ENCODE measurements at regions not wholly inside any gene's neighbourhood (a gene's known extent, or its start where the extent isn't known, plus 50 kb on each side); places are given as distances from the start of the nearest gene placed in this dataset.
A peak's percentile ranks its signal among the peaks of the same experiment; 100 is the strongest.

DNA sequence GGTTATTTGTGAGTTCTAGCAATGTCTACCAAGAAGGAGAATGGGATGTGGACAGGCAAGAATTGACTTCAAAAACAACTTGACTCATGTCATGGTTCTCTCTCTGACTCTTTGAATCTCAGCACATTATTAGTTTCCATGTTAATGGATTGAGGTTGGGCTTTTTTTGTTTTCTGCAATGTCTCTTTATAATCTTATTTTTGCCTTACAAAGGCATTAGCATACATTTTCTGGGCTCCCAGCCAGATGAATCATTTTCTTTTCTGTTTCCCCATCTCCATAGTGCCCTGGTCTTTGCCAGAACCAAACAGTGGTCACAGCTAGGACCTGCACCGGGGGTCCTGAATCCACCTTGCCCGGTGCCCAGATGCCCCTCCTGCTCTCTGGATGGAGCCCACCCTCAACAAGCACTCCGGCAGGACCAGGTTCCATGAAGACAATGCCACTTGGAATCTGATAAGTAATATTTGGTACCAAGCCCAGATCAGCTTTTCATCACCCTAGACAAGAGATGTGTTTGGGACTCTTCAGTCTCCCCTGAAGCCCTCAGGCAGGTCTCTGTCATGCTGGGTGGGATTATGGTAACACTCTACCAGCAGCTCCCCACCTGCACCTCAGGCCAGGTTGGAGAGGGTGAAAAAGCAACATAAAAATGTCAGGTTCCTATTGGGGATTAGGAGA lies 266.7 kb upstream of the SULF2 start:
- WGBS, 2 donors, result 19 to 27% methylated on average over 2 to 3 of the region's 3 CpGs
- no peak for DNase-seq
- peaks cover 6 to 42% (median 7%) of the 10 kb centered on the region in 3 donors for H3K4me1 ChIP-seq
- intact Hi-C loops (cut with DNase I), result loop anchor here (10.0 kb wide), 1 partner anchor 63 kb away; no protein-coding TSS in a partner anchor
- no peaks in the 10 kb centered on the region for H3K27me3 ChIP-seq
- no peak for TF ChIP-seq POLR2A (IDR thresholded peaks at IDR 0.05)
- TF ChIP-seq, protein P1, sequence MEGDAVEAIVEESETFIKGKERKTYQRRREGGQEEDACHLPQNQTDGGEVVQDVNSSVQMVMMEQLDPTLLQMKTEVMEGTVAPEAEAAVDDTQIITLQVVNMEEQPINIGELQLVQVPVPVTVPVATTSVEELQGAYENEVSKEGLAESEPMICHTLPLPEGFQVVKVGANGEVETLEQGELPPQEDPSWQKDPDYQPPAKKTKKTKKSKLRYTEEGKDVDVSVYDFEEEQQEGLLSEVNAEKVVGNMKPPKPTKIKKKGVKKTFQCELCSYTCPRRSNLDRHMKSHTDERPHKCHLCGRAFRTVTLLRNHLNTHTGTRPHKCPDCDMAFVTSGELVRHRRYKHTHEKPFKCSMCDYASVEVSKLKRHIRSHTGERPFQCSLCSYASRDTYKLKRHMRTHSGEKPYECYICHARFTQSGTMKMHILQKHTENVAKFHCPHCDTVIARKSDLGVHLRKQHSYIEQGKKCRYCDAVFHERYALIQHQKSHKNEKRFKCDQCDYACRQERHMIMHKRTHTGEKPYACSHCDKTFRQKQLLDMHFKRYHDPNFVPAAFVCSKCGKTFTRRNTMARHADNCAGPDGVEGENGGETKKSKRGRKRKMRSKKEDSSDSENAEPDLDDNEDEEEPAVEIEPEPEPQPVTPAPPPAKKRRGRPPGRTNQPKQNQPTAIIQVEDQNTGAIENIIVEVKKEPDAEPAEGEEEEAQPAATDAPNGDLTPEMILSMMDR (IDR thresholded peaks at IDR 0.05), result no peak
- no peaks in the 10 kb centered on the region for H3K36me3 ChIP-seq
- no peak overlapping the region for H3K4me3 ChIP-seq
- peak overlapping the region; percentile 33 to 81 (median 60) for H3K27ac ChIP-seq
- no peaks in the 10 kb centered on the region for H3K9me3 ChIP-seq

- 67 to 77% methylated on average over 1 of the region's 1 CpG for WGBS, 2 donors
- no peak for DNase-seq
- TF ChIP-seq, protein P1 (IDR thresholded peaks at IDR 0.05), result no peak
- no peak for TF ChIP-seq POLR2A (IDR thresholded peaks at IDR 0.05)
- Histone ChIP-seq H3K4me3 (no peak overlapping the region), H3K27me3 (no peaks in the 10 kb centered on the region), H3K27ac (no peak overlapping the region), H3K4me1 (peaks cover 6 to 42% (median 7%) of the 10 kb centered on the region in 3 donors), H3K36me3 (no peaks in the 10 kb centered on the region), H3K9me3 (no peaks in the 10 kb centered on the region)
- intact Hi-C loops (cut with DNase I), result loop anchor here (10.0 kb wide), 1 partner anchor 65 kb away; no protein-coding TSS in a partner anchor
Measured at GRCh38 chr20:48049641-48050040, 264.4 kb upstream of the SULF2 start.

- no peak overlapping the region for H3K27ac ChIP-seq
- no peaks in the 10 kb centered on the region for H3K9me3 ChIP-seq
- DNase-seq, result no peak
- TF ChIP-seq, protein P1 (IDR thresholded peaks at IDR 0.05), result no peak
- TF ChIP-seq POLR2A (IDR thresholded peaks at IDR 0.05), result no peak
- intact Hi-C loops (cut with DNase I), result no loop called here
- H3K4me1 ChIP-seq, result peaks cover 6 to 42% (median 7%) of the 10 kb centered on the region in 3 donors
- peaks cover 0 to 4% (median 0%) of the 10 kb centered on the region in 4 donors for H3K27me3 ChIP-seq
- H3K36me3 ChIP-seq, result no peaks in the 10 kb centered on the region
- 76 to 79% methylated on average over 3 of the region's 3 CpGs for WGBS, 2 donors
- no peak overlapping the region for H3K4me3 ChIP-seq
Measured at GRCh38 chr20:48049171-48049570, 263.9 kb upstream of the SULF2 start.

DNA sequence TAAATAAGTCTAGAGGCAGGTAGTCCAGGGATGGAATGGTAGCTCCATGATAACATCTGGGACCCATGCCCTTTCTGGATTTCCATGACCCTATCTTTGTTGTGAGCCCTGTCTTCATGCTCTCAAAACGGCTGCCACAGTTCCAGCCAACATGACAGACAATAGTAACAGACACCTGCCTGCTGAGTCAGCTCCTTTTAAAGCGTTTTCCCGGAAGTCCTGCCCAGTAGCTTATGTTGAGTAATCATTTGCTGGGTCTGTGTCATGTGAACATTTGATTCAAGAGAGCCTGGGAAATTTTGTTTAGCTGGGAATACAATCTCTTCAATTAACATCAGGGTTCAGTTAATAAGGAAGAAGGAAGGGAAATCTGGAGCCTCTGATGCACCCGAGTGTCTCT lies 262.2 kb upstream of the SULF2 start:
- H3K27ac ChIP-seq, result no peak overlapping the region
- no peak overlapping the region for H3K4me3 ChIP-seq
- WGBS, 2 donors, result 63 to 67% methylated on average over 4 of the region's 4 CpGs
- intact Hi-C loops (cut with DNase I), result no loop called here
- peaks cover 0 to 5% (median 0%) of the 10 kb centered on the region in 4 donors for H3K27me3 ChIP-seq
- no peak for TF ChIP-seq POLR2A (IDR thresholded peaks at IDR 0.05)
- TF ChIP-seq, protein P1 (IDR thresholded peaks at IDR 0.05), result no peak
- peaks cover 6 to 35% (median 6%) of the 10 kb centered on the region in 3 donors for H3K4me1 ChIP-seq
- no peaks in the 10 kb centered on the region for H3K36me3 ChIP-seq
- no peaks in the 10 kb centered on the region for H3K9me3 ChIP-seq
- no peak for DNase-seq

GRCh38 chr20:48042628-48043027 lies 257.3 kb upstream of the SULF2 start:
- no peak for TF ChIP-seq POLR2A (IDR thresholded peaks at IDR 0.05)
- TF ChIP-seq, protein P1 (IDR thresholded peaks at IDR 0.05), result no peak
- 92 to 97% methylated on average over 6 of the region's 7 CpGs for WGBS, 2 donors
- peaks cover 0 to 5% (median 0%) of the 10 kb centered on the region in 4 donors for H3K27me3 ChIP-seq
- no peak for DNase-seq
- H3K4me3 ChIP-seq, result no peak overlapping the region
- peaks cover 0 to 5% (median 0%) of the 10 kb centered on the region in 3 donors for H3K4me1 ChIP-seq
- no peaks in the 10 kb centered on the region for H3K36me3 ChIP-seq
- H3K9me3 ChIP-seq, result no peaks in the 10 kb centered on the region
- H3K27ac ChIP-seq, result no peak overlapping the region
- intact Hi-C loops (cut with DNase I), result no loop called here

Measured in esophagus squamous epithelium (tissue), 5 donors.